ENCODE measurements at regions not wholly inside any gene's neighbourhood (a gene's known extent, or its start where the extent isn't known, plus 50 kb on each side); places are given as distances from the start of the nearest gene placed in this dataset.

DNA sequence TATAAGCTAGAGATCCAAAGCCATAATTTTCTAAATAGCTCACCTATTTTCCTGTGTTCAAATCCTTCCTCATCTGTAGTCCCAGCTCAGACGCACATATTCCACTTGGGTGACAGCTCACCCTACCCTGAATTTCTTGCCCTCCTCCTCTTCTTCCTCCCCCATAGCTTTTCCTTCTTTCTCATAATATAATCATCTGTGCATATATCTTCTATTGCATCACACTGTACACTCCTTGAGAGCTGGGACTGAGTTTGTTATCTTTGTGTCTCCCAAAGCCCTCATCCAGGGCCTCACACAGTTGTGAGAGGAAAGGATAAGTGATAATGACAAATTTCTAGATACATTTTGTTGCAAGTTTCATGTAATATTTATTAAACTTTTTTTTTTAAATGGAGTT is 55.9 kb upstream of the RTN4 start:
- TF ChIP-seq SIN3A (IDR thresholded peaks at IDR 0.05; ENCODE audit: borderline replicate concordance, insufficient read depth, low read length) (no peak), TAF1 (IDR thresholded peaks at IDR 0.05; ENCODE audit: borderline replicate concordance, insufficient read depth, low read length) (no peak), POLR2AphosphoS5 (IDR thresholded peaks at IDR 0.05; ENCODE audit: low read depth, low read length) (no peak)
